Endothelial cell of umbilical vein (primary cell): ENCODE measurements at regions not wholly inside any gene's neighbourhood (a gene's known extent, or its start where the extent isn't known, plus 50 kb on each side); places are given as distances from the start of the nearest gene placed in this dataset.

Source experiments
- CTCF ChIP-seq, 2 donors: IDR thresholded peaks; 1 replicate in 1 of 2; 2 replicates in 1 of 2; pipeline ENCODE4 v1.5.1; 2011; ENCODE audit warnings: low read length in 2 of 2, mild to moderate bottlenecking in 2 of 2, moderate library complexity in 2 of 2, control low read depth in 1 of 2, inconsistent platforms in 1 of 2, low read depth in 1 of 2; ENCODE audit not compliant: insufficient read depth in 1 of 2; ENCODE audit errors: extremely low read depth in 1 of 2
- EZH2 ChIP-seq: IDR thresholded peaks from 2 replicates; pipeline ENCODE4 v1.6.1; 2012; ENCODE audit warnings: borderline replicate concordance, low read depth, mild to moderate bottlenecking, moderate library complexity, low read length, inconsistent platforms; ENCODE audit not compliant: severe bottlenecking

GRCh38 chr7:124649397-124650014, 116.1 kb downstream of the GPR37 start:
- TF ChIP-seq CTCF (IDR thresholded peaks at IDR 0.05; ENCODE audit: extremely low read depth in 1 of 2, insufficient read depth in 1 of 2, low read depth in 1 of 2, low read length in 2 of 2) (no peak), EZH2 (no peak)
